ENCODE measurements at regions not wholly inside any gene's neighbourhood (a gene's known extent, or its start where the extent isn't known, plus 50 kb on each side); places are given as distances from the start of the nearest gene placed in this dataset.

GRCh38 chr3:72593881-72594397, 254.3 kb downstream of the SHQ1 start:
- no peak for DNase-seq

DNA sequence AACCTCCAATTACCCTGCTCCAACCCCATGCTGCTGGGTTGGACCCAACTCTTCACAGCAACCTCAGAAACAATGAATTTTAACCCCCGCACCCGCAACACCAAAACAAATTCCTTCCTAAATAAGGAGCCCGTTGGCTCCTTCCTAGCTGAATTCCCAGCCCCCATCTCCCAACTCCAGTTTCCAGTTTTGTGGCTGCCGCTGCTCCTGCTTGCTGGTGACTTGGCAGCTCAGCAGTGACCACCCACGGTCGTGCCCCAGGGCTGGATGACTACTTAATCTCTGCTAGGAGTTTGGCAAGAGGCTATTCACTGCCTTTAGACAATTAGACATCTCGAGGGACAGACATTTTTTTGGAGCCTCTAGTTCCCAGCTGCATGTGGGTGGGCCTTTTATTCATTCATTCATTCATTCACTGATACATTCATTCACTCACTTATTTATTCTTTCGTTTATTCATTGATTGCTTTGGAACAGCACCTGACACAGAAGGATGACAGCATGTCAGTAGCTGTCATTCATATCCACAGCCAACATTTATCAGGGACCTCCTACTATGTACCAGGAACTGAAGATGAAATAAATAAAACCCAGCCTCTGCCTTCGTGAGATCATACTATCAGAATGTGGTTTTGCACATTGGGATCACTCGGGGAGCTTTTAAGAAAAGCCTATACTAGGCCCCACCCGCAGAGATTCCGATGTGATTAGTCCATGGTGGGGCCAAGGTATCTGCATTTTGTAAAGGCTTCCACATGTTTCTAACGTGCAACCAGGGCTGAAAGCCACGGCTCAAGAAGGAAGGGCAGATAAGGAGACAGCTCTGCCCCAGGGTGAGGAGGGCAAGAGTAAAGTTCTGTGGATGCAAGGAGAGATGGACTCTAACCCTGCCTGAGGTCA, 256.5 kb downstream of the SHQ1 start:
- peak in 24 of 51 donors; percentile 5 to 62 (median 38) for DNase-seq

DNA sequence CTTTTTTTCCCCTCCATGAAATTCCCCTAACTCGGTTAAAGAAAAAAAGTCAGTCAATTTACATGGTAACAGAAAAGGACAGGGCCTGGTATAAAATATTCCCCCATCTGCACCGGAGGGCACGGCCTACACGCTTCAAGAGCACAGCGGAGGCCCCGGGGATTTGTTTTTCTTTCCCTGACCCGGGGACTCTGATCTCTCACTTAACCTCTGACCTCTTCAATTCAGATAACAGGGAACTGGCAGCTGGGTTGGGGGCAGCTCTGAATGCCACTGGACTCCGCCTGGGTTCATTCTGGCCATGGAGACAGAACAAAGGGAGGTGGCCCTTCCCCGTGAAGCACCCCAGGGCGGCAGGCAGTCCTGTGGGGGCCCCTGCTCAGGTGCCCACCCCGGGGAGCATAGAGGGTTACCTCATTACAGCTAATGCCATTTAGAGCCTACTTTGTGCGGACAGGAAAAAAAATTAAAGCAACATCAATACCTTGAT, 257.5 kb downstream of the SHQ1 start:
- no peak for DNase-seq

DNA sequence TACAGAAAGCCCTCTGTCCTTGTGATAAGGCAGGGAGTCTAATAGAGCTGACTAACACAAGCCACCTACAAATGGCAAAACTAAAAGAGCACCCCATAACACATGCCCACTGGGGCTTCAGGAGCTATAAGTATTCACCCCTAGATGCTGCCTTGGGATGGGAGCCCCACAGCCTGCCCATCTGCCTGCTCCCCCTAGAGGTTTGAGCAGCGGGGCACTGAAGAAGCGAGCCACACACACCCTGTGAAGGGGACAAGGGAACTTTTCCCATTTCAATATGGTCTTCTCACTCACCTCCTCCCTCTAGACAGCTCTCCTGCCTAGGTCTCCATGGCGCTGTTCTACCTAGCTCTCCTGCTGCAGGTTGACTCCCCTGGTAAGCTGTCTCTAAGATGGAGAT, 261.0 kb downstream of the SHQ1 start:
- no peak for DNase-seq

- DNase-seq: no peak
Measured at GRCh38 chr3:72586694-72587093, 261.6 kb downstream of the SHQ1 start.

GRCh38 chr3:72585966-72586365, 262.3 kb downstream of the SHQ1 start:
- DNase-seq: no peak

- DNase-seq: no peak
Measured at GRCh38 chr3:72584262-72584661, 264.0 kb downstream of the SHQ1 start.

DNA sequence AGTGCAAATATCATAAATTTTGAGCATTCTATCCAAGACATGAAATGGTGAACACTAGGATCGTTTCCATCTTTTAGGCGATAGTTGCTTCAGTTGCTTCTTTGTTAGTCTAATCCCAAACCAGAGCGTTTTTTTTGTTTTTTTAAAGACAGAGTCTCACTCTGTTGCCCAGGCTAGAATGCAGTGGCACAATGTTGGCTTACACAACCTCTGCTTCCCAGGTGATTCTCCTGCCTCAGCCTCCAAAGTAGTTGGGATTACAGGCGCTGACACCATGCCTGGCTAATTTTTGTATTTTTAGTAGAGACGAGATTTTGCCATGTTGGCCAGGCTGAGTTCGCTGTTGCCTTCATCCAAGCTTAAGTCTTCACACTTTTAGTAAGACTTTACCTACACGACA, 265.3 kb downstream of the SHQ1 start:
- DNase-seq: no peak

DNA sequence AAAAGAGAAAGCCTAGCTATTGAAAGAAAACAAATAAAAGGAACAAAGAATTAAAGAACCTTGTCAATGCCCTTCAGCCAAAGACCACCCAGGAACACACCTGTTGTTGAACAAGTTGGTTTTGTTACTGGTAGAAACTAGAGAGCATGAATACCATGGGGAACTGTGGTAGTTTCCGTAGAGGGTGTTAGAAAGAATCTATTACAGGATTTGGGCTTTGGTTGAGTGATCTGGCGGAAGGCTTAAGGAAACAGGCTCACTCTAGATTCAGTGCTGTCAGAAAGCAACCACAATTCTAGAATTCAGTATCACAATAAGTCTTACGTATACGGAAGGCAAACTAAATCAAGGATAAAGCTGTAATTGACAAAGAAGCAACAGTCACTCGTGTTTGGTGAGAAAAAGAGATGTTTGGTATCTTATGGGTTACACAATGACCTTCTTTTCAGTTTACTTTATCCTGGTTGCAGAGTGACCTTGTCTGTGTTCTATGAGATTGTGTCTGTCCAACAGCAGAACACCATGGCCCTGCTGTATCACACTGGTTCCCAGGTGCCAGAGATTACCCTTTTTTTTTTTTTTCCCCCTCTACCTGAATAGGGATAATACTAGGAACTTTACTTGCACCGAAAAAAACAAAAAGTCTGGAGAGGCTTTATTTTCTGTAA, 265.9 kb downstream of the SHQ1 start:
- no peak for DNase-seq

DNA sequence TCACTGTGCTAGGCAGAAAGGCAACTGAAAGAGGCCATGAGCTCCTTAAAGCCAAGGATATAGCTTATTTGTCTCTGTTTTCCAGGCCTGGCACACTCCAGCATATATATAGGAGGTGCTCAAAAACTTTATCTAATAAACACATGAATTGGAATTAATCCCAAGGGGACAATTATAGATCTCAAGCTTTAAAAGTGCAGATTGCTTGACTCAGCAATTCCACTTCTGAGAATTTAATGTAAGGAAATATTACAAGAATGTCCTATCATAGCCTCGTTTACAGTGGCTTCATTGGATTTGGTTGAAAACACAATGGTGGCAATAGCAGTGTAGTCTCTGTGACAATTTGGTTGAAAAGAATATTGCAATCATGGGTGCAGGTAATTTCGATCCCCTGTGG, 267.3 kb downstream of the SHQ1 start:
- DNase-seq: no peak

GRCh38 chr3:72580246-72580756, 267.9 kb downstream of the SHQ1 start:
- no peak for DNase-seq

DNA sequence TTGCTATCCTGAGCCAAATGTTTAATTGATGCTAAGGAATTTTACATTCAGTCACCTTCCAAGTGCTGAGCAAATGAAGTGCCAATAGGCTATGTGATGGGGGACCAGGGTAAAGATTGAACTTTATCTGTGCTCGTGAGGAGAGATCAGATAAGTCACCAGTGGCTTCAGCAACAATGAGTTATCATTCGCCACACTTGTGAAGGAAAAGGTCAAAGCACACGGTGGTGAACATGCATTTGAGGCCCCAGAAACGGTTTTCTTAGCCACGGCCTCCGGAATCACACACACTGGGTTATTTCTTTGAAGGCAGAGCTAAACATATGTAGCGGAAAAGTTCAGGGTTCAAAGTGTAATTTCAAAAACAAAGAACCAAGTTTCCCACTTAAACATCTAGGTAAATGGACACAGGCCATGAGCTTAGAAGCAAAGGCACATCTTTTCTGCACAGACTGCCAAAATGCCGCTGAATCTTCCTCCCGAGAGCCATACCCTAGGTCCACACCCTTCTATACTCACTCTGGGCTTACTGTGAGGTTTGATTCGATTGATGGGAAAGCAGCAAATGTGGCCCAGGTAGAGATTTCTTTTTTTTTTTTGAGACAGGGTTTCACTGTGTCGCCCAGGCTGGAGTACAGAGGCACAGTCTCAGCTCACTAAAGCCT, 268.5 kb downstream of the SHQ1 start:
- DNase-seq: no peak

- DNase-seq: no peak
Measured at GRCh38 chr3:72579191-72579580, 269.1 kb downstream of the SHQ1 start.

DNA sequence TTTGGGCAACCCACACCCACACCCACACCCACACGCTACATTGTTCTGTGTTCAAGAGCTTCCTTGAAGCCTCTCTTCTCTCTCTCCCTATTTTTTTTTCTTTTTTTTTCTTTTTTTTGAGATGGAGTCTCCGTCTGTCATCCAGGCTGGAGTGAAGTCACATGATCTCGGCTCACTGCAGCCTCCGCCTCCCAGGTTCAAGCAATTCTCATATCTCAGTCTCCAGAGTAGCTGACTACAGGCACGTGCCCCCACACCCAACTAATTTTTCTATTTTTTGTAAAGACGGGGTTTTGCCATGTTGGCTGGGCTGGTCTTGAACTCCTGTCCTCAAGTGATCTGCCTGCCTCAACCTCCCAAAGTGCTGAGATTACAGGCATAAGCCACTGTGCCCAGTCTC, 271.1 kb downstream of the SHQ1 start:
- DNase-seq: no peak

- DNase-seq: no peak
Measured at GRCh38 chr3:72576563-72576962, 271.7 kb downstream of the SHQ1 start.

DNA sequence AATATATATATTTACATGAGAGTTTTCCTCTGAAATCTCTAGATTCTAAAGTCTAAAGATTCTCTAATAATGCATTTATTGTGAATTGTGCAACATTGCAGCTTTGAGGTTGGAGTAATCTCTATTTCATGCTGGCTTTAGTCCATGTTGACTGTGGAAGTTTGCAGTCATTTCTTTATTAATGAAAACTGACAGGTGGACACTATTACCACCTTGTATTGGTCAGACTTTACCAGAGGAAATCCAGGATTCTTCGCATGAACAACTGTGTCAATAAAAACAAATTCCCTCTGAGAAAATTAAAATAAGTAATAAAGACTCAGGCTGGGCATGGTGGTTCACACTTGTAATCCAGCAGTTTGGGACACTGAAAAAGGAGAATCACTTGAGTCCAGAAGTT, 274.1 kb downstream of the SHQ1 start:
- no peak for DNase-seq

DNA sequence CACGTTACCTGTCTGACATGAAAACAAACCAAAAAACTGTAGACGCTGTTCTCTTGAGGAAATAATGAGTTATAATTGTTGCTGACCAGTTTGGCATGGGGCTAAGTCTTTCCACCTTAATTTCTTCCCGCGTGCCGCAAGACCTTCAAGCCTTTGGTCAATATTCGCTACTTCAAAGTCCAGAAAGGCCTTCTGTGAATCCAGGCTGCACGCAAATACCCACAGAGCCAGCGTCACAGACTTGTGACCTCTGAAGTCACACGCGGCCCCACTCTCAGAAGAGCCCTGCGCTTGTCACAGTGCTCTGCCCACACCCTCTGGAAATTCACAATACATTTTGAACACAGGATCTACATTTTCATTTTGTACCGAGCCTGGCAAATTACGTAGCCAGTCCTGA, 275.2 kb downstream of the SHQ1 start:
- DNase-seq: no peak

DNA sequence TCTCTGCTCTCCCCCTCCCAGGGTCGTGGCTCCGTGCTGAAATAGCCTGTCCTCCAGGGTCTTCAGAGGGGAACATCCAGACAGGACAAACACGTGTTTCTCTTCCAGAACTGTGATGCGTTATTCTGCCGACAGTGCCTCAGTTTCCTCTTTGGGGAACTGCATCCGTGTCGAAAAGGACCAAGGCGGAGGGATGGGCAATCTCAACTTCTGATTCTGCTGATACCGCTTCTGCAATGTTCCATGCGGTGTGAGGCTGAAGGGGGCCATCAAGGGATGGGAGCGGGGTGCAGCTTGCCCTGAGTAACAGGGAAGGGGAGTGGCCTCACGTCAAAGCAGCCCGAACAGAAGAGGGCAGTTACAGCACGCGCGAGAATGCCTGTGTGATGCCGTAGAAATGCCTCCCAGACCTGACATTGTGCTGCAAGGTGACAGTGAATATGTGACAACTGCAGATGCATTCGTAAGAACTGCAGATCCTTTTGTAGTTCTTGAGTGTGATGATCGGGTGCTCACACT, 275.7 kb downstream of the SHQ1 start:
- DNase-seq: no peak

DNA sequence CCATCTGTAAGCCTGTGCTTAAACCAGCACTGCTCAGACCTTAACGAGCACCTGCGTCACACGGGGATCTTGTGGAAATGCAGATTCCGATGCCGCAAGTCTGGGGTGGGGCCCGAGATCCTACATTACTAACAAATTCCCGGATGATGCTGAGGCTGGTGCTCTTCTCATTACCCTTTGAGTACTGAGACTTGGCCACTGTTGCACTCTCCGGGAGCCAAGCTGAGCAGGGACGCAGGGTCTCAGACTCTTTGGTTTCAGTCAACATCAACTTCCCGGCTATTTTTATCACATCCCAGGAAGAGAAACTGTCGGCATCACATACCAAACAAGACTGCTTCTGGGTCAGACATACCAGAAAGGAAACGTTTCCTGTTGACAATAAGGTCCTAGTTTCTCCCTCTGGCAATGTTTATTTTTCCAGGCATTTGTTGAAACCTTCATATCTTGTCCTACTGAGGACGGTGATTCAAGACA, 276.6 kb downstream of the SHQ1 start:
- no peak for DNase-seq

DNA sequence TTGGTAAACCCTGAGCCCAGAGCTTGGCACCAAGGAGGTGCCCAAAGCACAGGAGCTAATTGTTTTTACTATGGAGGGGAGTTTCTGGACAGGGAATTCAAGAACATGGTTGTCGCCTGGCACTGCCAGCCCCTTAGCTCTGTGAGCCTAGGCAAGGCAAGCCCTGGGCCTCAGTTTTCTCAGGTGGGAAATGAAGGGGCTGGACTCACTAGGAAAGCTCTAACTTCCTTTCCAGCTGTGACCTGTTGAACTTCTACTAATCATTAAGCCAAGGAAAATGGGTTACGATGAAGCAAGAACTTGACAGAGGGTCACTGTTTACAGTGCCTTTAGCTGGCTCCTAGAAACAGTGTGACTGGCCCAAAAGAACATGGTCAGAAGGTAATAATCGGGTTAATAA, 277.2 kb downstream of the SHQ1 start:
- DNase-seq: no peak

DNA sequence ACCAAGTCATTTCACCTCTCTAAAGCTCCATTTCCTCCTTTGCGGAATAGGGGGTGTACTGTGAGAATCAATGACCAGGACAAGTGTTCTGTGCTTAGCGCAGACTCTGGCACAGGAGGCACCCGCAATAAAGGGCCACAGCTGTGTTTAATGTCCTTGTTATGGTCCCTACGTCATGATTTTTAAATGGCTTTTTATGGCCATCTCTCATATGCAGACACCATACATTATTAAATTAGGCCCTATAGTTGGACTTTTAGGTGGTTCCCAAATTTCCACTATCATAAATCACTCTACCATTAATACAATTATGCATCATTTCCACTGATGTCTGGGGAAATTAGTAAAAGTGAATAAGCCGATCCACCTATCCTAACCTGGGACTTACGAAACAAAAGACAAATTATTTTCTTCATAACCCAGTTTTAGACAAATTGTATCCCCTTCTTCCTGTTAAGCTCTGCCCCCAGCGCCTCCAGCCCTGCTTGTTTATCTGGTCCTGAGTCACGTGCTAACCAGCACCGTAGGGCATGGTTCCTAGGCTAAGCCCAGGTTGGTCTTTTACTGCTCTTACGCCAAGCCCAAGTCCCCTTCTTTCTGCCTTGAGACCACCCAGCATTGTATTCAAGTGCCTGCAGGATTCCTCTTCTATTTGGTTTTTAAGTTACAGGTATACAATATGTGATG, 278.3 kb downstream of the SHQ1 start:
- DNase-seq: no peak
